ENCODE measurements at regions not wholly inside any gene's neighbourhood (a gene's known extent, or its start where the extent isn't known, plus 50 kb on each side); places are given as distances from the start of the nearest gene placed in this dataset.
A peak's percentile ranks its signal among the peaks of the same experiment; 100 is the strongest.
"Not testable (repeated sequence)": the region's sequence is repeated elsewhere in the genome, so short reads cannot be mapped to it uniquely, and the experiment has no call there.

- no peak for DNase-seq (ENCODE audit: low read depth in 2 of 2)
These were observed 584.2 kb upstream of the MBL2 start for GRCh38 chr10:53356616-53357349.

GRCh38 chr10:53342531-53342930 lies 569.9 kb upstream of the MBL2 start:
- DNase-seq (ENCODE audit: low read depth in 2 of 2), result not testable (repeated sequence)

GRCh38 chr10:53338199-53338598 lies 565.6 kb upstream of the MBL2 start:
- DNase-seq (ENCODE audit: low read depth in 2 of 2), result not testable (repeated sequence)

GRCh38 chr10:53335803-53336422 lies 563.3 kb upstream of the MBL2 start:
- not testable (repeated sequence) for DNase-seq (ENCODE audit: low read depth in 2 of 2)

GRCh38 chr10:53331460-53331859 lies 558.9 kb upstream of the MBL2 start:
- no peak for DNase-seq (ENCODE audit: low read depth in 2 of 2)

- DNase-seq (ENCODE audit: low read depth in 2 of 2), result not testable (repeated sequence)
These were observed 554.1 kb upstream of the MBL2 start for GRCh38 chr10:53326401-53327305.

GRCh38 chr10:53325066-53325465 lies 552.5 kb upstream of the MBL2 start:
- DNase-seq (ENCODE audit: low read depth in 2 of 2), result no peak

- peak in 1 of 2 donors; percentile 26 for DNase-seq (ENCODE audit: low read depth in 2 of 2)
These were observed 543.1 kb upstream of the MBL2 start for GRCh38 chr10:53315709-53316108.

- peak in 1 of 2 donors; percentile 13 for DNase-seq (ENCODE audit: low read depth in 2 of 2)
These were observed 542.3 kb upstream of the MBL2 start for GRCh38 chr10:53314876-53315275.

GRCh38 chr10:53298443-53298842 lies 525.9 kb upstream of the MBL2 start:
- DNase-seq (ENCODE audit: low read depth in 2 of 2), result no peak

- no peak for DNase-seq (ENCODE audit: low read depth in 2 of 2)
These were observed 512.1 kb upstream of the MBL2 start for GRCh38 chr10:53284615-53285182.

- no peak for DNase-seq (ENCODE audit: low read depth in 2 of 2)
These were observed 504.2 kb upstream of the MBL2 start for GRCh38 chr10:53276797-53277196.

- no peak for DNase-seq (ENCODE audit: low read depth in 2 of 2)
These were observed 496.9 kb upstream of the MBL2 start for GRCh38 chr10:53269482-53269881.

GRCh38 chr10:53260213-53260612 lies 487.6 kb upstream of the MBL2 start:
- no peak for DNase-seq (ENCODE audit: low read depth in 2 of 2)

- no peak for DNase-seq (ENCODE audit: low read depth in 2 of 2)
These were observed 484.0 kb upstream of the MBL2 start for GRCh38 chr10:53256623-53257022.

- no peak for DNase-seq (ENCODE audit: low read depth in 2 of 2)
These were observed 483.1 kb upstream of the MBL2 start for GRCh38 chr10:53255661-53256205.

GRCh38 chr10:53253221-53253620 lies 480.6 kb upstream of the MBL2 start:
- DNase-seq (ENCODE audit: low read depth in 2 of 2), result no peak

GRCh38 chr10:53239873-53240272 lies 467.3 kb upstream of the MBL2 start:
- no peak for DNase-seq (ENCODE audit: low read depth in 2 of 2)

- no peak for DNase-seq (ENCODE audit: low read depth in 2 of 2)
These were observed 464.4 kb upstream of the MBL2 start for GRCh38 chr10:53236941-53237340.

GRCh38 chr10:53233749-53234148 lies 461.2 kb upstream of the MBL2 start:
- no peak for DNase-seq (ENCODE audit: low read depth in 2 of 2)

- no peak for DNase-seq (ENCODE audit: low read depth in 2 of 2)
These were observed 458.1 kb upstream of the MBL2 start for GRCh38 chr10:53230651-53231050.

- no peak for DNase-seq (ENCODE audit: low read depth in 2 of 2)
These were observed 451.3 kb upstream of the MBL2 start for GRCh38 chr10:53223851-53224250.

Measured in lung microvascular endothelial cell (primary cell).